Right lobe of liver (tissue), 4 donors: ENCODE measurements at regions not wholly inside any gene's neighbourhood (a gene's known extent, or its start where the extent isn't known, plus 50 kb on each side); places are given as distances from the start of the nearest gene placed in this dataset.

Source experiments
- POLR2A ChIP-seq: fragments of 450-650 bp; IDR thresholded peaks from one replicate; pipeline ENCODE4 v1.6.1; 2017; ENCODE audit warnings: antibody characterized with exemption, mild to moderate bottlenecking
- TF ChIP-seq, protein P1 (sequence below), 4 donors: fragments of 200-600 bp in 3 of 4; fragments of 450-650 bp in 1 of 4; IDR thresholded peaks; one replicate each; pipeline versions ENCODE4 v1.5.1 to v1.8.0; 2016 to 2022; ENCODE audit warnings: antibody characterized with exemption in 4 of 4, mild to moderate bottlenecking in 2 of 4
- donor health status: DM: no; HTN: no; CAD: no.
- donor health status: DM: no; HTN: no; CAD: no.
- donor health status: DM: no; HTN: yes; CAD: no.

DNA sequence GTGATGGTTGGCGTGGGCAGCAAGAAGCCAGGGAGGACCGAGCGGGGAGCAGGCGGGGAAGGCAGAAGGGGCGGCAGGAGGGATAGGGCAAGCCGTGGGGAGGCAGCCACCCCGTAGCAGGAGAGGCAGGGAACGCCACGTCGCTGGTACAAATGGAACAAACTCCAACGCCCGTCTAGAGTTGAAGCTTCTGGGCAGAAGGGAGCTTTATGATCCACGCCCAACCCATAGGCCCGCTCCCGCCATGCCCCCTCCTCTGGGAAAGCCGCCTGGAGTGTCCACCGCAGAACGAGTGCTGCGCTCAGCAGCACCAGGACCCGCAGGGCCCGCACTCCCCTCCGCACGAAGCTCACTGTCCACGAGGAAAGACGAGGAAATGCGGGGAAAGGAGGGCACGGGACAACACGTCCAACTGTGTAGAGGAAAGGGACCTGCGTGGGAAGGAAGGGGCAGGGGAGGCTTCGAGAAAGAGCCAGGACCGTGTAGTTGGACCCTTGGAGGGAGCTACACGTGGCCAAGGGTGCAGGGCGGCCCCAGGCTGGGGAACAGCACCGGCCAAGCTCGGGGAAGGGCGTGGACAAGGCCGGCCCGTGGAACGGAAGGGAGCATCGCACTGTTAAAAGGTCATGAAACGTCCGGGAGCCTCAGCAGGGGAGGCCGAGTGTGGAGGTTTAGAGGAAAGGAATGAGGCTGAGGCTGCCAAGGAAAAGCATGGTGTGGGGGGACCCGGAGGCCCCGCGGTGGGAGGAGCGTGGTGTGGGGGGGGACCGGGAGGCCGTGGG, 204.0 kb downstream of the DLL1 start:
- TF ChIP-seq POLR2A = no peak
- TF ChIP-seq, protein P1, sequence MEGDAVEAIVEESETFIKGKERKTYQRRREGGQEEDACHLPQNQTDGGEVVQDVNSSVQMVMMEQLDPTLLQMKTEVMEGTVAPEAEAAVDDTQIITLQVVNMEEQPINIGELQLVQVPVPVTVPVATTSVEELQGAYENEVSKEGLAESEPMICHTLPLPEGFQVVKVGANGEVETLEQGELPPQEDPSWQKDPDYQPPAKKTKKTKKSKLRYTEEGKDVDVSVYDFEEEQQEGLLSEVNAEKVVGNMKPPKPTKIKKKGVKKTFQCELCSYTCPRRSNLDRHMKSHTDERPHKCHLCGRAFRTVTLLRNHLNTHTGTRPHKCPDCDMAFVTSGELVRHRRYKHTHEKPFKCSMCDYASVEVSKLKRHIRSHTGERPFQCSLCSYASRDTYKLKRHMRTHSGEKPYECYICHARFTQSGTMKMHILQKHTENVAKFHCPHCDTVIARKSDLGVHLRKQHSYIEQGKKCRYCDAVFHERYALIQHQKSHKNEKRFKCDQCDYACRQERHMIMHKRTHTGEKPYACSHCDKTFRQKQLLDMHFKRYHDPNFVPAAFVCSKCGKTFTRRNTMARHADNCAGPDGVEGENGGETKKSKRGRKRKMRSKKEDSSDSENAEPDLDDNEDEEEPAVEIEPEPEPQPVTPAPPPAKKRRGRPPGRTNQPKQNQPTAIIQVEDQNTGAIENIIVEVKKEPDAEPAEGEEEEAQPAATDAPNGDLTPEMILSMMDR (IDR thresholded peaks at IDR 0.05) = no peak
